ENCODE measurements at regions not wholly inside any gene's neighbourhood (a gene's known extent, or its start where the extent isn't known, plus 50 kb on each side); places are given as distances from the start of the nearest gene placed in this dataset.

DNA sequence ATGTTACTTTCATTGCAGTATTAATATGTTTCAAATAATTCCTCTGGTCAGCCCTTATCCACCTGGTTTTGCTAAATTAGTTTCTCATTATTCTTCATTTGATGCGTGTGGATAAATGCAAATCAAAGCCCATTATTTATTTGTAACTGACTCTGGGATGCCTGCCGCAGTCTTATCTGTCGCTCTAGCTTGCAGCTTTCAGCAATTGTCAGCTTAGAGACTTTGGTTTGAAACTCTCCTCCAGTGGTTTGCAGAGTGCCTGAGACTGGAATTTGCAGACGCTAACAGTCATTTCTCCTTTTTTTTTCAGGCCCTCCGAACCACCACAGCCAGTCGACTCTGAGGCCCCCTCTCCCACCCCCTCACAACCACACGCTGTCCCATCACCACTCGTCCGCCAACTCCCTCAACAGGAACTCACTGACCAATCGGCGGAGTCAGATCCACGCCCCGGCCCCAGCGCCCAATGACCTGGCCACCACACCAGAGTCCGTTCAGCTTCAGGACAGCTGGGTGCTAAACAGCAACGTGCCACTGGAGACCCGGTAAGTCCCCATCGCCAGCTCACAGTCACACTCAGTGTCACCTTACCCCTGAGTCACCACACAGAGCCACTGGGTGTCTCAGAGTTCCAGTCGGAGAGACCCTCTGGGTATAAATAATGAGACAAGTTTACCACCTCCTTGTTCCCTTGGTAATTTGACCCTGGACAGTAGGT lies 339.0 kb upstream of the WWC1 start:
- H3K4me1 ChIP-seq, result peaks cover 24% of the 10 kb centered on the region
- peak; percentile 27 to 35 for DNase-seq
- H3K27ac ChIP-seq, result no peak overlapping the region
- no peaks in the 10 kb centered on the region for H3K9me3 ChIP-seq (replicated peaks)
- no peaks in the 10 kb centered on the region for H3K36me3 ChIP-seq
- H3K27me3 ChIP-seq, result no peaks in the 10 kb centered on the region
- H3K4me3 ChIP-seq, result peak overlapping the region; percentile 30

DNA sequence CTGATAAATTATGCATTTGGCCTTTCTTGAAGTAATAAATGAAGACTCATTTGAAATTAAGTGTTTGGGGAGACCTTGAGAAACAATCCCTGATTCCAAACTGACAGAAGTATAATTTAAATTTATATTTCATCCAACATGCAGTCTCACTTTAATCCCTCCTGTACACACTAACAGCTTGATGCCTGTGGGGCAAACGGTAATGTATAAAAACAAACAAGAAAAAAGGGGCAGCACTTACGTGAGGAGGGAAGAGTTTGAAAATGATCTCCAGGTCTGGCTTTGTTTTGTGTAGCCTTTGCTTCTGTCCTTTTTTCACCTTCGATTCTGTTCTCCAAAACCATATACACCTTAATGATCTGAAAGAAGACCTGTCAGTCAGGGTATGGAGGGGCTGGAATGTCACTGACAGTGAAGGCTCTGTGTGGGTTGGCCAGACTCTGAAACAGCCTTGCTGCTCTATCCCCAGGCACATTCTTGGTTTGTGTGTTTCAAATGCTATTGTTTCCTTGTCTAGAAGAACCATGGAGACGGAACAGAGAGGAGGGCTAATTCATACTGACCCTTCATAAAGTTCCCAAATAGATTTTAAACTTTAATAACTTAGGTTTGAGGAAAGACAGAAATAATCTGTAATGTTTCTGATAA lies 338.2 kb upstream of the WWC1 start:
- H3K36me3 ChIP-seq, result no peaks in the 10 kb centered on the region
- H3K9me3 ChIP-seq (replicated peaks), result no peaks in the 10 kb centered on the region
- DNase-seq, result peak in 1 of 2 experiments; percentile 14
- peaks cover 24% of the 10 kb centered on the region for H3K4me1 ChIP-seq
- H3K27me3 ChIP-seq, result no peaks in the 10 kb centered on the region
- H3K4me3 ChIP-seq, result peak overlapping the region; percentile 30
- H3K27ac ChIP-seq, result no peak overlapping the region

DNA sequence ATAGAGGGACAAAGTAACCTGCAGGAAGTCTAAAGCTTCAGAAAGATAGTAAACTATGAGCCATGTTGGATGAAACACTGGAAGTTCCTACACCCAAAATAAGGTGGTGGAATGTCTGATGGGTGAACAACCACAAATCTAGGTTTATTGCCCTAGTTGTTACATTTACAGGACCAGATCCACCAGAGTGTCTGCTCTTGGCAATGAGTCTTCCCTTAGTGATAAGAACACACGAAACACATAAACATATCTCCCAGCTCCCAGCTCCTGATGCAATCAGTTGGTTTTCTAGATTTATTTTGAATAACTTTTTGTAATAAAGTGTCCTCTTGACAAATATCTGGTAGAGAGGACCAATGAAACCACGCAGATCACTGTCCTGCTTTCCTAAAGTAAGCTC lies 329.7 kb upstream of the WWC1 start:
- Histone ChIP-seq H3K9me3 (replicated peaks) (no peaks in the 10 kb centered on the region), H3K4me1 (no peaks in the 10 kb centered on the region), H3K36me3 (no peaks in the 10 kb centered on the region), H3K27me3 (no peaks in the 10 kb centered on the region), H3K27ac (no peak overlapping the region), H3K4me3 (no peak overlapping the region)
- no peak for DNase-seq

- no peak overlapping the region for H3K27ac ChIP-seq
- no peaks in the 10 kb centered on the region for H3K4me1 ChIP-seq
- no peaks in the 10 kb centered on the region for H3K36me3 ChIP-seq
- H3K4me3 ChIP-seq, result no peak overlapping the region
- no peaks in the 10 kb centered on the region for H3K9me3 ChIP-seq (replicated peaks)
- no peaks in the 10 kb centered on the region for H3K27me3 ChIP-seq
- DNase-seq, result peak in 1 of 2 experiments; percentile 15
These were observed 326.9 kb upstream of the WWC1 start for GRCh38 chr5:167964529-167964928.

GRCh38 chr5:167965710-167966109 lies 325.7 kb upstream of the WWC1 start:
- H3K4me1 ChIP-seq, result no peaks in the 10 kb centered on the region
- H3K36me3 ChIP-seq, result no peaks in the 10 kb centered on the region
- H3K4me3 ChIP-seq, result no peak overlapping the region
- H3K27ac ChIP-seq, result no peak overlapping the region
- no peaks in the 10 kb centered on the region for H3K9me3 ChIP-seq (replicated peaks)
- DNase-seq, result no peak
- H3K27me3 ChIP-seq, result no peaks in the 10 kb centered on the region

GRCh38 chr5:167966979-167967378 lies 324.5 kb upstream of the WWC1 start:
- no peaks in the 10 kb centered on the region for H3K4me1 ChIP-seq
- no peaks in the 10 kb centered on the region for H3K27me3 ChIP-seq
- no peak overlapping the region for H3K4me3 ChIP-seq
- H3K36me3 ChIP-seq, result no peaks in the 10 kb centered on the region
- no peak for DNase-seq
- no peak overlapping the region for H3K27ac ChIP-seq
- no peaks in the 10 kb centered on the region for H3K9me3 ChIP-seq (replicated peaks)

GRCh38 chr5:167967494-167968177 lies 323.8 kb upstream of the WWC1 start:
- Histone ChIP-seq H3K27me3 (no peaks in the 10 kb centered on the region), H3K27ac (no peak overlapping the region), H3K36me3 (no peaks in the 10 kb centered on the region), H3K4me1 (no peaks in the 10 kb centered on the region), H3K4me3 (no peak overlapping the region), H3K9me3 (replicated peaks) (no peaks in the 10 kb centered on the region)
- no peak for DNase-seq

DNA sequence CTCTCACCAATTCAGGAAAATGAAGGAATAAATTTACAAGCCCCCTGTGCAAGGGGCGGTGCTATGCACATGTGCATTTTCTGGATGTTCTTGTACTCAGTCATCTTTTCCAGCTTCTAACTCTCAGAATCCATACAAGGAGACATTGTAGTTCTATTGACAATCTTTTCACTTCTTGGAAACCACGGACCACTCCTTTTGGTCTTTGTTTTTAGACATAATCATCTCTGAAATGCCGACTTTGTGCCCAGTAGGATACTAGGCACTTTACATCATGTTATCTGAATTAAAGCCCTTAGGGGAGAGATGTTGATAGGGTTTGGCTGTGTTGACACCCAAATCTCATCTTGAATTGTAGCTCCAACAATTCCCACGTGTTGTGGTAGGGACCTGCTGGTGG lies 322.6 kb upstream of the WWC1 start:
- no peak for DNase-seq
- Histone ChIP-seq H3K9me3 (replicated peaks) (no peaks in the 10 kb centered on the region), H3K4me3 (no peak overlapping the region), H3K27ac (no peak overlapping the region), H3K36me3 (no peaks in the 10 kb centered on the region), H3K4me1 (no peaks in the 10 kb centered on the region), H3K27me3 (no peaks in the 10 kb centered on the region)

- Histone ChIP-seq H3K9me3 (replicated peaks) (no peaks in the 10 kb centered on the region), H3K4me3 (no peak overlapping the region), H3K4me1 (no peaks in the 10 kb centered on the region), H3K27me3 (no peaks in the 10 kb centered on the region), H3K27ac (no peak overlapping the region), H3K36me3 (no peaks in the 10 kb centered on the region)
- no peak for DNase-seq
These were observed 321.4 kb upstream of the WWC1 start for GRCh38 chr5:167969998-167970397.

GRCh38 chr5:167971706-167972105 lies 319.7 kb upstream of the WWC1 start:
- Histone ChIP-seq H3K4me3 (no peak overlapping the region), H3K27ac (no peak overlapping the region), H3K4me1 (no peaks in the 10 kb centered on the region), H3K27me3 (no peaks in the 10 kb centered on the region), H3K36me3 (no peaks in the 10 kb centered on the region), H3K9me3 (replicated peaks) (no peaks in the 10 kb centered on the region)
- no peak for DNase-seq

GRCh38 chr5:167973126-167973525 lies 318.3 kb upstream of the WWC1 start:
- H3K9me3 ChIP-seq (replicated peaks), result no peaks in the 10 kb centered on the region

DNA sequence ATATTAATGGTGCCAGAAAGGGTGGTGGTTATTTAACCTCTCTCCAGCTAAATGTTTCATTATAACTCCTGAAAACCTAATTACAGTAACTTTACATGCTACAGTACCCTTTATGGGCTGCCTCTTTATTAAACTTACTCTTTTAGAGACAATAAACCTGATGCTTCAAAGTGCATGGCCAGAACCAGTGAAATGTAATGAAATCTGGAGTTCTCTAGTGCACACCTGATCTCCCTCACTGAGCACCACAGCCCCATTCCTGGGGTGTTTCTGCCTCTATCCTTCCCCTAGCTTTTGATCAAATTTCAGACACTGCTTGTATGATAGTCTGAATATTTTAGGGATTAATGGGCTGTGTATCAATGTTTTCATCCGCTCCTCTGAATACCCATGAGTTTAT lies 306.5 kb upstream of the WWC1 start:
- H3K4me3 ChIP-seq, result no peak overlapping the region
- H3K4me1 ChIP-seq, result no peaks in the 10 kb centered on the region
- H3K9me3 ChIP-seq (replicated peaks), result no peaks in the 10 kb centered on the region
- no peak overlapping the region for H3K27ac ChIP-seq
- DNase-seq, result no peak
- no peaks in the 10 kb centered on the region for H3K36me3 ChIP-seq
- H3K27me3 ChIP-seq, result no peaks in the 10 kb centered on the region; the same call in 1 of the 2 replicates

More at GRCh38 chr5:167973126-167973525, 318.3 kb upstream of the WWC1 start:
- Histone ChIP-seq H3K4me3 (no peak overlapping the region), H3K4me1 (no peaks in the 10 kb centered on the region), H3K27ac (no peak overlapping the region), H3K27me3 (no peaks in the 10 kb centered on the region), H3K36me3 (no peaks in the 10 kb centered on the region)
- no peak for DNase-seq

DNA sequence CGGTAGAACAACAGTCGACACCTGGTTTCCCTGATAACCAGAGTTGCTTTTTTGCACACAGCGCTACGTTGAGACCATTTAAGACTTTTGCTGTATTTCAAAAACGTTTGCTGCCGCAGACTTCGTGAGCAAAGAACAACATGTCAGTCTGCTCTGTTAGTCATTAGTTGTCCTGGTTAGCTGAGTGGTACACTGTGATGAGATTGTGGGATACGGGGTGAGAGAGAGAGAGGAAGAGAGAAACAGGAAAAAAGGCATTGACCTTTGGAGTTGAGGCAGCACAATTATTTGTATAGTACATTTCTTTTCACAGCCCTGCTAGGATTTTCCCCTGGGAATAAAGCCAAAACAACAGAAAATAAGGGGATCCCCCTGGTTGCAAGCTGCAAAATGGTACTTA lies 306.1 kb upstream of the WWC1 start:
- H3K27ac ChIP-seq, result no peak overlapping the region
- H3K9me3 ChIP-seq (replicated peaks), result no peaks in the 10 kb centered on the region

DNA sequence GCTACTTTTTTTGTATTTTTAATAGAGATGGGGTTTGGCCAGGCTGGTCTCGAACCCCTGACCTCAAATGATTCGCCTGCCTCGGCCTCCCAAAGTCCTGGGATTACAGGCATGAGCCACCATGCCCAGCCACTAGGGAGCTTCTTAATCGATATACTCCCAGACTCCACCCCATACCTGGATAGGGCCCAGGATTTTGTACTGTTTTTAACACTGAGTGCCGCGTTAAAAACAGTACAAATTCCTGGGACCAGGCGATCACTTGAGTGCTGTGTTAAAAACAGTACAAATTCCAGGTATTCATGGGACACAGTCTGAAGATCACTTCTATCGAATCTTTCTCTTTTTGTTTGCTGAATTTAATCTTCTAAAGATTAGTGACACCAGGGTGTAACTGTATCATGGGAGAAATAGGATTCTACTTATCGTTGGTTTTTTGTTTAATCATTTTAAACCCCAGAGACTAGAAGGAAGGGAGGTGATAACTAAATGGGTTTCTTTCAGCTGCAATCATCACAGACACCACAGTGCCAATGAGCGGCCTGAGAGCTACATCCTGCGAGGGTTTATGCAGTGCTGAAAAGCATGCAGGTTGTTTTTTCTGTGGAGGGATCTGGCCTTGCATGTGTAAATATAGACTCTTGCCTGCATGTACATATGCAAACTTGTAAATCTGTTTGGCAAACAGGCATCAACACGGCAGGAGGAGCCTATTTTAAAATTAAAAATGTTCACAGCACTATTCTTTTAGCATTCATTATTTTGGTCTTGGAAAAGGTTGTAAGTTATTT lies 303.8 kb upstream of the WWC1 start:
- no peak overlapping the region for H3K4me3 ChIP-seq
- no peak overlapping the region for H3K27ac ChIP-seq
- no peaks in the 10 kb centered on the region for H3K9me3 ChIP-seq (replicated peaks)
- no peak for DNase-seq
- H3K27me3 ChIP-seq, result no peaks in the 10 kb centered on the region; the same call in 1 of the 2 replicates
- H3K4me1 ChIP-seq, result no peaks in the 10 kb centered on the region
- H3K36me3 ChIP-seq, result no peaks in the 10 kb centered on the region

More for the DNA sequence above, 306.1 kb upstream of the WWC1 start:
- Histone ChIP-seq H3K4me1 (no peaks in the 10 kb centered on the region), H3K27me3 (no peaks in the 10 kb centered on the region; the same call in 1 of the 2 replicates), H3K4me3 (no peak overlapping the region), H3K36me3 (no peaks in the 10 kb centered on the region)
- DNase-seq, result no peak

DNA sequence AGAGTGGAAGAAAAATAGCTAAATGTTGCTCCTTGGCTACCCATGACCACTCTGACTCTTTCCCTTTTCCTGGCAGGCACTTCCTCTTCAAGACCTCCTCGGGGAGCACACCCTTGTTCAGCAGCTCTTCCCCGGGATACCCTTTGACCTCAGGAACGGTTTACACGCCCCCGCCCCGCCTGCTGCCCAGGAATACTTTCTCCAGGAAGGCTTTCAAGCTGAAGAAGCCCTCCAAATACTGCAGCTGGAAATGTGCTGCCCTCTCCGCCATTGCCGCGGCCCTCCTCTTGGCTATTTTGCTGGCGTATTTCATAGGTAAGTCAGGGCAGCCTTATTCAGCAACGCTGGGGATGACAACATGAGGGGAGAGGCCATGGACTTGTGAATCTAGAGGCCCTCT lies 298.6 kb upstream of the WWC1 start:
- no peaks in the 10 kb centered on the region for H3K36me3 ChIP-seq
- no peaks in the 10 kb centered on the region for H3K4me1 ChIP-seq
- no peak for DNase-seq
- H3K27ac ChIP-seq, result no peak overlapping the region
- H3K27me3 ChIP-seq, result no peaks in the 10 kb centered on the region
- H3K4me3 ChIP-seq, result no peak overlapping the region
- H3K9me3 ChIP-seq (replicated peaks), result no peaks in the 10 kb centered on the region
